SU-DHL-6 (cell line): ENCODE measurements at regions not wholly inside any gene's neighbourhood (a gene's known extent, or its start where the extent isn't known, plus 50 kb on each side); places are given as distances from the start of the nearest gene placed in this dataset.

ENCODE experiments used
- EZH2phosphoT487 ChIP-seq: fragments of 200-600 bp; sonication (generic), shearing (Covaris generic); conservative IDR thresholded peaks from 2 replicates; pipeline ENCODE4 v1.6.1; 2018; ENCODE audit warnings: mild to moderate bottlenecking, antibody characterized with exemption, low read length, moderate library complexity, mixed read lengths
- TF ChIP-seq, protein P1 (sequence below): fragments of 200-600 bp; sonication (generic); IDR thresholded peaks from one replicate; pipeline ENCODE4 v1.5.1; 2017; ENCODE audit warnings: antibody characterized with exemption, mild to moderate bottlenecking, low read length, moderate library complexity; ENCODE audit not compliant: insufficient read depth, poor library complexity, severe bottlenecking

DNA sequence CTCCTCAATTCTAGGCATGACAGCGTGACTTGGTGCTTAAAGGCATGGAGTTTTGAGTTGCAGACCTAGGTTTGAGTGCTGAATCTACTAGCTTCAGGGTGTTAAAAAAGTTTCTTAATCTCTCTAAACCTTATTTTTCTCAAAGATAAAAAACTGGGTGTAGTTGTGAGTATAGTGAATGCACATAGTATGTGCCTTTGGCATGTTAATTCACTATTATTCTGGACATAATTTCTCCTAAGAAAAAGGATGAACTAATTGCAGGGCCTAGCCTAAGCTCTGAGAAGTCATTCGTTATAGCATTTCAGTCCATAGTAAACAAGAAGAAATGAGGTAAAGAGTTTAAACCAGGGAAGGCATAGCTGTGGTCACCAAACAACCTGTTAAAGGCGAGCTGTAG is 149.0 kb downstream of the LACC1 start:
- TF ChIP-seq, protein P1, sequence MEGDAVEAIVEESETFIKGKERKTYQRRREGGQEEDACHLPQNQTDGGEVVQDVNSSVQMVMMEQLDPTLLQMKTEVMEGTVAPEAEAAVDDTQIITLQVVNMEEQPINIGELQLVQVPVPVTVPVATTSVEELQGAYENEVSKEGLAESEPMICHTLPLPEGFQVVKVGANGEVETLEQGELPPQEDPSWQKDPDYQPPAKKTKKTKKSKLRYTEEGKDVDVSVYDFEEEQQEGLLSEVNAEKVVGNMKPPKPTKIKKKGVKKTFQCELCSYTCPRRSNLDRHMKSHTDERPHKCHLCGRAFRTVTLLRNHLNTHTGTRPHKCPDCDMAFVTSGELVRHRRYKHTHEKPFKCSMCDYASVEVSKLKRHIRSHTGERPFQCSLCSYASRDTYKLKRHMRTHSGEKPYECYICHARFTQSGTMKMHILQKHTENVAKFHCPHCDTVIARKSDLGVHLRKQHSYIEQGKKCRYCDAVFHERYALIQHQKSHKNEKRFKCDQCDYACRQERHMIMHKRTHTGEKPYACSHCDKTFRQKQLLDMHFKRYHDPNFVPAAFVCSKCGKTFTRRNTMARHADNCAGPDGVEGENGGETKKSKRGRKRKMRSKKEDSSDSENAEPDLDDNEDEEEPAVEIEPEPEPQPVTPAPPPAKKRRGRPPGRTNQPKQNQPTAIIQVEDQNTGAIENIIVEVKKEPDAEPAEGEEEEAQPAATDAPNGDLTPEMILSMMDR = no peak
- no peak for TF ChIP-seq EZH2phosphoT487
